GM18861 (cell line): ENCODE measurements at regions not wholly inside any gene's neighbourhood (a gene's known extent, or its start where the extent isn't known, plus 50 kb on each side); places are given as distances from the start of the nearest gene placed in this dataset.

ENCODE experiments used
- ATAC-seq: cut with Tn5 transposase; IDR thresholded peaks from one replicate; pipeline ENCODE4 v1.9.1; 2021; ENCODE audit not compliant: unreplicated experiment

DNA sequence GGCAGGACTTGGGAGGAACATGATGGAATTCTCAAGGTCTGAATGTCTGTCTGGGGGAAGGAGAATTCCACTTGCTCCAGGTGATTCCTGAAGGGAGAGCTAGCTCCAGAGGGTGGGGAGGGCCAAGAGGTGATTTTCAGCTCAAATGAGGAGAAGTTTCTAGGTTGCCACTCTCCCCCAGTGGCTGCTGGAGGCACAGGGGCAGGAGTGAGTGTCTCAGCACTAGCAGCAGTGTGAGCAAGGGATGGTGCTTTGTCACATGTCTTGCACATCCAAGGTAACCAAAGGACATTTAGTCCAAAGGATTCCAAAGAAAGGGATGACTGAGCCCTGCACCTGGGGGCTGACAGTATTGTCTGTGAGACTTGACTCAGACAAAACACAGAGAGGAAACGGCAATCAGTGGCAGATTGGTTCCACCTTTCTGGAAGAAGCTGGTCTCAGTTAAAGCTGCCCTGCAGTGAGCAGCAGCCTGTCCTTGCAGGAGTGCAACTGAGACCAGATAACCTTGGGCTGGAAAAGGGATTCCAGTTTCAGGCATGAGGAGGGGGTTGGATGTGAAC is 51.2 kb upstream of the PCBD1 start:
- ATAC-seq, result no peak

- ATAC-seq, result no peak
These were observed 52.6 kb upstream of the PCBD1 start for GRCh38 chr10:70940834-70941568.

DNA sequence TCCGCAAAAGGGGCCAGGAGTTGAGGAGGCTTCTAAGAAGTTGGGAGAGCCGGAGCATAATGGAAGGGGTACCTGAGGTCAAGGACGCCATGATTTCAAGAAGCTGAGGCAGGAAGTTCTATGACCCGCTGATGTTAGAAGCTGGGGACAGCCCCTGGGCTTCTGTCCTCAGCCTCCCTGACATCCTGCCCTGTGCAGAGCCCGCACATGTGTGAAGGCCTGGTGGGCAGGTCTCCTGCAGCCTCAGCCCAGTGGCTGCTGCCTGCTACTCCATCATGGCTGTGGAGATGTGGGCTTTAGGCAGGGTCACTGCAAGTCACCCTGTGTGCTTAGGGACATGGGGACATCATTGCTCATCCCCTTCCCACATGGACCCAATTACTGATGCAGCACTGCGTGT is 53.8 kb upstream of the PCBD1 start:
- no peak for ATAC-seq

DNA sequence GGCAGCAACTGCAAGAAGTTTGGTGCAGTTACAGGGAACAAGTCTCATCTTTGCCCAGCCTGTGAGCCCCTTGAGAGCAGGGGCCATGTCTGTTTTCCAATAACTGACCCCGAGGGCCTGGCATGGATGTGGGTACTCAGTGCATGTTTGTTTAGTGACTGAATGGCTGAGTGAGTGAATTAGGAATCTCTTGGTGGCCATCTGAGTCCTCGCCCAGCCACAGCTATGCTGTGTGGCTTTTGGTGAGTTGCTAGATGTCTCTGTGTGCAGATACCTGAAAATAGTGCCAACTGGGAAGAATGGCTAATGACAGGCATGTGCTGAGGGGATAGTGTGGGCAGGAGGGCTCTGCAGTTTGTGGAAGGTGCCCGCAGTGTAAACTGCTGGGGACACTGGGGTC is 54.4 kb upstream of the PCBD1 start:
- no peak for ATAC-seq

DNA sequence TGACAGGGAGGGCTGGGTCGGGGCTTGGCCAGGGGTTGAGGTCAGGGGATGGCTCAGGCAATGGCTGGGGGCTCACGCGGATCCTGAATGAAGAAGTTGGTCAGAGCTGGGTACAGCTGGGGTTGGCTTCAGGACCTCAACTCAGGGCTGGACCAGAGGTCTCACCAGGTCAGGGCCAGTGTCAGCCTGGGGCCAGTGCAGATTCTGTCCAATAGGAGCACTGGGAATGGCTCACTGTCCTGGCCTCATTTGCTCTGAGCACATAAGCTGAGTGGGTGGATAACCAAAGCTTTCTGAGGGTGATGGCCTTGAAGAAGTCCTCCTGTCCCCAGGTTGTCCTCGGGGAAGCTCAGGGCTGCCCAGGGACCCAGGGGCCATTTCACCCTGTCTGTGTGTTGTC is 54.9 kb upstream of the PCBD1 start:
- no peak for ATAC-seq

DNA sequence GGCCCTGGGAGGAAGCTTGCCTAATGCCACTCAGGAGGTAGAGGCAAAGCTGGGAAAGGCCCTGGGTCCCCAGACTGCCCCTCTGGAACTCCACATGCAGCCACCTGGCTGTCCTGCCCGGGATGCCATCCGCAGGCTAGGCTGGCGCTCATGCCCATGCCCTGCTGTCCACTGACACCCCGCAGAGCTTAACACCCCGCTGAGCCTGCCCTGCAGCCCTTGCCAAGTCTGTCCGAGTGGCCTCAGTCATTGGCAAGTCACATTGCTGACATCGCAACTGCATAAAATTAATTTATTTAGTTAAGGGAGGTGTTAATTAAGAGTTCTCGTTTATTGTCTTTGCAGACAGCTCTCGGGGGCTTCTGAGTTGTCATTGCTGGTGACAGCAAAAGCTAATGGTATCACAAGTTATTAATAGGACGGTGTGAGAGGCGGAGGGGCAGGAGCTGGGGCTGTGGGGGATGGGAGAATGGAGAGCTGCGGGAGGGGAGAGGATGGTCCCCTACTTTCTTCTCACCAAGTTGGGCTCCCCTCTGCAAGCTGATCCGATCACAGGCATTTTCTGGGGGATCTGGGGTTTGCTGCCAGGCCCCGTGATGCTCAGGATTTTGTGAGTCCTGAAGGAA is 55.6 kb upstream of the PCBD1 start:
- ATAC-seq, result no peak

DNA sequence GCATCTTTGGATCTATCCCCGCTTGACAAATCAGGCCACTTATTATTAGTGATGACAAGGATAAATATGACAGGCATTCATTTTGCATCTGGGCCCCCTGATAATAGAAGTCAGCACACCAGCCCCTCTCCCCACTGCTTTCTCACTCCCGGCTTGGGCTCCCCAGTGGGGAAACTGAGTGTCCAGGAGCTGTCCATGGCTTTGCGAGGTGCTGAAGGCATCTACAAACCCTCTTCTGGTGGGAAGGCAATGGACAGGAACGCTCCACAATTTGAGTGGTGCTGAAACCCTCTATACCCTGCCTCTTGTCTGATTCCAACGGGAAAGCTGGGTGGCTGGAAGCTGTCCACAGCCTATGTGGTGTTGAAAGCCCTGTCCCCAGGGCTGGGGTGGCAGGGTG is 61.7 kb upstream of the PCBD1 start:
- ATAC-seq, result no peak

GRCh38 chr10:70950801-70951200 is 62.4 kb upstream of the PCBD1 start:
- ATAC-seq, result no peak

- ATAC-seq, result no peak
These were observed 64.0 kb upstream of the PCBD1 start for GRCh38 chr10:70952401-70952800.

GRCh38 chr10:70952921-70953320 is 64.6 kb upstream of the PCBD1 start:
- no peak for ATAC-seq

GRCh38 chr10:70954381-70955176 is 66.2 kb upstream of the PCBD1 start:
- ATAC-seq, result no peak

GRCh38 chr10:70956029-70956759 is 67.8 kb upstream of the PCBD1 start:
- ATAC-seq, result no peak

GRCh38 chr10:70958396-70958795 is 70.0 kb upstream of the PCBD1 start:
- no peak for ATAC-seq

DNA sequence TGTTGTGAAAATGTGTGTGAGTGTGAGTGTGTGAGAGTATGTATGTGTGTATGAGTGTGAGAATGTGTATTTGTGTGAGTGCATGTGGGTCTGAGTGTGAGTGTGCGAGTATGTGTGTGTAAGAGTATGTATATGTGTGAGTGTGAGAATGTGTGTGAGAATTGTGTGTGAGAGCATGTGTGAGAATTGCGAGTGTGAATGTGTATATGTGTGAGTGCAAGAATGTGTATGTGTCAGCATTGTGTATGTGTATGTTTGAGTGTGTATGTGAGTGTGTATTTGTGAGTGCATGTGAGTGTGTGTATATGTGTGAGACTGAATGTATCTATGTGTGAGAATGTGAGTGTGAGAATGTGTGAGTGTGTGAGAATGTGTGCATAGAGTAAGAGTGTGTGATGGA is 72.0 kb upstream of the PCBD1 start:
- no peak for ATAC-seq

DNA sequence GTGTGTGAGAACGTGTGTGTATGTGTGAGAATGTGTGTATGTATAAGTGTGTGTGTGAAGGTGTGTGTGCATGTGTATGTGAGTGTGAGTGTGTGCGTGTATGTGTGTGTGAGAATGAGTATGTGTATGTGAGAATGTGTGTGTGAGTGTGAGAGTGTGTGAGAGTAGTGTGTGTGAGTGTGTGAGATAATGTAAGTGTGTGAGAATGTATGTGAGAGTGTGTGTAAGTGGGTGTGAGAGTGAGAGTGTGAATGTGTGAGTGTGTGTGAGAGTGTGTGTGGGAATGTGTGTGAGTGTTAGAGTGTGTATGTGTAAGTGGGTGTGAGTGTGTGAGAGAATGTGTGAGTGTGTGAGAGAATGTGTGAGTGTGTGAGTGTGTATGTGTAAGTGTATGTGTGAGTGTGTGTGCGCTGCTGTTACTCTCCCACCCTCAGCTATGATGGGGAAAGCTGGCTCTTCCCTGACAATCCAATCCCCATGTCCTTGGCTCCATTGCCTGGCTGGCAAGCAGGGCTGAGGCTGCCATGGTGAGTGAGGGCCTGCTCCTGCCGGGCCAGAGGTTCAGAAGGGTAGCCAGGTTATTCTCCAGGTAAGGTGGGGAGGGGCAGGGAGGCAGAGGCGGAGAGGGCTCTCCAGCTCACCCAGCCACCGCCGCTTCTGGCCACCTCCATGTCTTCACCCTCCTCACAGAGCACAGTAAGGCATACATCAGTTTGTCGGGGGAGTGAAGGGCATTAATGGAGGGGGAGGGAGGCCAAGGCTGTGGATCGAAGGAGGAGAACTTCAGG is 72.6 kb upstream of the PCBD1 start:
- ATAC-seq, result no peak

- ATAC-seq, result no peak
These were observed 74.3 kb upstream of the PCBD1 start for GRCh38 chr10:70962686-70963085.

- no peak for ATAC-seq
These were observed 74.9 kb upstream of the PCBD1 start for GRCh38 chr10:70963271-70963670.

GRCh38 chr10:70964245-70964644 is 75.9 kb upstream of the PCBD1 start:
- ATAC-seq, result no peak

GRCh38 chr10:70964881-70965280 is 76.5 kb upstream of the PCBD1 start:
- no peak for ATAC-seq

GRCh38 chr10:70965566-70965965 is 77.2 kb upstream of the PCBD1 start:
- no peak for ATAC-seq
